PC-9 (cell line): ENCODE measurements at regions not wholly inside any gene's neighbourhood (a gene's known extent, or its start where the extent isn't known, plus 50 kb on each side); places are given as distances from the start of the nearest gene placed in this dataset.

Source experiments
- EZH2 ChIP-seq: fragments of 200-600 bp; sonication (generic); IDR thresholded peaks from 2 replicates; pipeline ENCODE4 v1.8.0; 2017; ENCODE audit warnings: antibody characterized with exemption, low read depth
- TF ChIP-seq, protein P1 (sequence below): fragments of 200-600 bp; sonication (generic); conservative IDR thresholded peaks from 2 replicates; pipeline ENCODE4 v1.6.1; 2017; ENCODE audit warnings: mixed run types, antibody characterized with exemption, mild to moderate bottlenecking, moderate library complexity

DNA sequence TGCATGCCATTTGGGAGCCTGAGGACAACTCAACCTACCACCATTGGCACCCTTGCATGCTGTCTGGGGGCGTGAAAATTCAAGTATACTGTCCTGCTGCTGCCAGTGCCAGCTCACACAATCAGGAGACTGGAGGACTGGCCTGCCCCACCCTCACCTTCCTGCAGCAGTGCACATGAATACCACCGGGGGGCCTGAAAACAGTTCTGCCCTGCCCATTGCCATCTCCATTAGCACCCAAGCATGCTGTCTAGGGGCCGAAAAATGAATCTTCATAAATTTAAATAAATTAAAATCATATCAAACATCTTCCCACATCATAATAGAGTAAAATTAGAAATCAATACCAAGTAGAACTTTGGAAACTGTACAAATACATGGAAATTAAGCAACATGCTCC is 322.1 kb upstream of the TMPRSS15 start:
- TF ChIP-seq, protein P1, sequence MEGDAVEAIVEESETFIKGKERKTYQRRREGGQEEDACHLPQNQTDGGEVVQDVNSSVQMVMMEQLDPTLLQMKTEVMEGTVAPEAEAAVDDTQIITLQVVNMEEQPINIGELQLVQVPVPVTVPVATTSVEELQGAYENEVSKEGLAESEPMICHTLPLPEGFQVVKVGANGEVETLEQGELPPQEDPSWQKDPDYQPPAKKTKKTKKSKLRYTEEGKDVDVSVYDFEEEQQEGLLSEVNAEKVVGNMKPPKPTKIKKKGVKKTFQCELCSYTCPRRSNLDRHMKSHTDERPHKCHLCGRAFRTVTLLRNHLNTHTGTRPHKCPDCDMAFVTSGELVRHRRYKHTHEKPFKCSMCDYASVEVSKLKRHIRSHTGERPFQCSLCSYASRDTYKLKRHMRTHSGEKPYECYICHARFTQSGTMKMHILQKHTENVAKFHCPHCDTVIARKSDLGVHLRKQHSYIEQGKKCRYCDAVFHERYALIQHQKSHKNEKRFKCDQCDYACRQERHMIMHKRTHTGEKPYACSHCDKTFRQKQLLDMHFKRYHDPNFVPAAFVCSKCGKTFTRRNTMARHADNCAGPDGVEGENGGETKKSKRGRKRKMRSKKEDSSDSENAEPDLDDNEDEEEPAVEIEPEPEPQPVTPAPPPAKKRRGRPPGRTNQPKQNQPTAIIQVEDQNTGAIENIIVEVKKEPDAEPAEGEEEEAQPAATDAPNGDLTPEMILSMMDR = no peak
- TF ChIP-seq EZH2 = no peak
